Esophagus squamous epithelium (tissue), 4 donors: ENCODE measurements at regions not wholly inside any gene's neighbourhood (a gene's known extent, or its start where the extent isn't known, plus 50 kb on each side); places are given as distances from the start of the nearest gene placed in this dataset.

ENCODE experiments used
- CTCF ChIP-seq, 6 experiments: fragments of 450-650 bp in 4 of 6; fragments of 200-600 bp in 2 of 6; sonication (generic) in 2 of 6; IDR thresholded peaks; one replicate each; pipeline ENCODE4 v1.5.1; 2016 to 2019; ENCODE audit warnings: antibody characterized with exemption in 6 of 6, mild to moderate bottlenecking in 4 of 6, moderate library complexity in 4 of 6
- POLR2A ChIP-seq, 4 donors: fragments of 450-650 bp; IDR thresholded peaks; one replicate each; pipeline ENCODE4 v1.6.1; 2017; ENCODE audit warnings: antibody characterized with exemption in 4 of 4, mild to moderate bottlenecking in 4 of 4, moderate library complexity in 3 of 4

GRCh38 chr2:20530520-20530919, 83.6 kb downstream of the RHOB start:
- no peak for TF ChIP-seq CTCF (IDR thresholded peaks at IDR 0.05)
- TF ChIP-seq POLR2A (IDR thresholded peaks at IDR 0.05): no peak
